ENCODE measurements at regions not wholly inside any gene's neighbourhood (a gene's known extent, or its start where the extent isn't known, plus 50 kb on each side); places are given as distances from the start of the nearest gene placed in this dataset.

DNA sequence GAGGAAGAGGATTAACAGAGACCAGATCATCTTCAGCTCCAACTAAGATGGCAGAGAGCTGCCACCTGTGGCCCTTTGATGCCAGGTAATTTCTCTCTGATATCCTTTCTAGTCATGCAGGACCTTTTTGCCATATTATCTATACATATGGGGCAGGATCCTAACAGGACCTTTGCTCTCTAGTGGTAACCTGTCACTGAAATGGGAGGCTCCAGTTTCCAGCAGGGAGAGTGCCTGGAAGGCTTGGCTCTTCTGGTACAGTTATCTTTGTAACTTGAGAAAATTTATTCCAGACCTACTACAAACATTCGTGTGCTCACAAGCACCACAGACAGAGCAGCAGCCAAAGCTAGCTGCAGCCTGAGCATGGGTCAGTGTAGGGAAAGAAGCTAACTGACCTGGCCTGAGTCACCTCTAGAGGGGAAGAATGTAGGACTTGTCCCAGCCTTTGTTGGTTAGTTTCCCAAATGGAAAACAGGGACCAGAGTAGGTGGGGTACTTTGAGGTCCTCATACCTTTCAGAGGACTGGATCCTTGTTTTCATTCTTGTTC, 86.5 kb upstream of the MACF1 start:
- TF ChIP-seq ZNF266 (tag by site-specific recombination; IDR thresholded peaks at IDR 0.05; ENCODE audit: low read depth): no peak
- no peak for TF ChIP-seq YY1 (tag by site-specific recombination; IDR thresholded peaks at IDR 0.05)
- TF ChIP-seq GLIS1 (tag by site-specific recombination; IDR thresholded peaks at IDR 0.05): no peak
- TF ChIP-seq, protein P1, sequence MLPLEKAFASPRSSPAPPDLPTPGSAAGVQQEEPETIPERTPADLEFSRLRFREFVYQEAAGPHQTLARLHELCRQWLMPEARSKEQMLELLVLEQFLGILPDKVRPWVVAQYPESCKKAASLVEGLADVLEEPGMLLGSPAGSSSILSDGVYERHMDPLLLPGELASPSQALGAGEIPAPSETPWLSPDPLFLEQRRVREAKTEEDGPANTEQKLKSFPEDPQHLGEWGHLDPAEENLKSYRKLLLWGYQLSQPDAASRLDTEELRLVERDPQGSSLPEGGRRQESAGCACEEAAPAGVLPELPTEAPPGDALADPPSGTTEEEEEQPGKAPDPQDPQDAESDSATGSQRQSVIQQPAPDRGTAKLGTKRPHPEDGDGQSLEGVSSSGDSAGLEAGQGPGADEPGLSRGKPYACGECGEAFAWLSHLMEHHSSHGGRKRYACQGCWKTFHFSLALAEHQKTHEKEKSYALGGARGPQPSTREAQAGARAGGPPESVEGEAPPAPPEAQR (tag by site-specific recombination; IDR thresholded peaks at IDR 0.05): no peak
- TF ChIP-seq, protein P2, sequence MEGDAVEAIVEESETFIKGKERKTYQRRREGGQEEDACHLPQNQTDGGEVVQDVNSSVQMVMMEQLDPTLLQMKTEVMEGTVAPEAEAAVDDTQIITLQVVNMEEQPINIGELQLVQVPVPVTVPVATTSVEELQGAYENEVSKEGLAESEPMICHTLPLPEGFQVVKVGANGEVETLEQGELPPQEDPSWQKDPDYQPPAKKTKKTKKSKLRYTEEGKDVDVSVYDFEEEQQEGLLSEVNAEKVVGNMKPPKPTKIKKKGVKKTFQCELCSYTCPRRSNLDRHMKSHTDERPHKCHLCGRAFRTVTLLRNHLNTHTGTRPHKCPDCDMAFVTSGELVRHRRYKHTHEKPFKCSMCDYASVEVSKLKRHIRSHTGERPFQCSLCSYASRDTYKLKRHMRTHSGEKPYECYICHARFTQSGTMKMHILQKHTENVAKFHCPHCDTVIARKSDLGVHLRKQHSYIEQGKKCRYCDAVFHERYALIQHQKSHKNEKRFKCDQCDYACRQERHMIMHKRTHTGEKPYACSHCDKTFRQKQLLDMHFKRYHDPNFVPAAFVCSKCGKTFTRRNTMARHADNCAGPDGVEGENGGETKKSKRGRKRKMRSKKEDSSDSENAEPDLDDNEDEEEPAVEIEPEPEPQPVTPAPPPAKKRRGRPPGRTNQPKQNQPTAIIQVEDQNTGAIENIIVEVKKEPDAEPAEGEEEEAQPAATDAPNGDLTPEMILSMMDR (tag by site-specific recombination; IDR thresholded peaks at IDR 0.05): no peak
- TF ChIP-seq ZNF311 (tag by site-specific recombination; IDR thresholded peaks at IDR 0.05; ENCODE audit: borderline replicate concordance): no peak
- TF ChIP-seq ZNF391 (tag by site-specific recombination; IDR thresholded peaks at IDR 0.05; ENCODE audit: borderline replicate concordance, low read depth): no peak
- no peak for TF ChIP-seq ZNF544 (tag by site-specific recombination; IDR thresholded peaks at IDR 0.05)
- no peak for TF ChIP-seq ZBTB48 (tag by site-specific recombination; IDR thresholded peaks at IDR 0.05)
- TF ChIP-seq, protein P3, sequence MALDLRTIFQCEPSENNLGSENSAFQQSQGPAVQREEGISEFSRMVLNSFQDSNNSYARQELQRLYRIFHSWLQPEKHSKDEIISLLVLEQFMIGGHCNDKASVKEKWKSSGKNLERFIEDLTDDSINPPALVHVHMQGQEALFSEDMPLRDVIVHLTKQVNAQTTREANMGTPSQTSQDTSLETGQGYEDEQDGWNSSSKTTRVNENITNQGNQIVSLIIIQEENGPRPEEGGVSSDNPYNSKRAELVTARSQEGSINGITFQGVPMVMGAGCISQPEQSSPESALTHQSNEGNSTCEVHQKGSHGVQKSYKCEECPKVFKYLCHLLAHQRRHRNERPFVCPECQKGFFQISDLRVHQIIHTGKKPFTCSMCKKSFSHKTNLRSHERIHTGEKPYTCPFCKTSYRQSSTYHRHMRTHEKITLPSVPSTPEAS (tag by site-specific recombination; IDR thresholded peaks at IDR 0.05): no peak
